ENCODE measurements at regions not wholly inside any gene's neighbourhood (a gene's known extent, or its start where the extent isn't known, plus 50 kb on each side); places are given as distances from the start of the nearest gene placed in this dataset.
"Not testable (repeated sequence)": the region's sequence is repeated elsewhere in the genome, so short reads cannot be mapped to it uniquely, and the experiment has no call there.

DNA sequence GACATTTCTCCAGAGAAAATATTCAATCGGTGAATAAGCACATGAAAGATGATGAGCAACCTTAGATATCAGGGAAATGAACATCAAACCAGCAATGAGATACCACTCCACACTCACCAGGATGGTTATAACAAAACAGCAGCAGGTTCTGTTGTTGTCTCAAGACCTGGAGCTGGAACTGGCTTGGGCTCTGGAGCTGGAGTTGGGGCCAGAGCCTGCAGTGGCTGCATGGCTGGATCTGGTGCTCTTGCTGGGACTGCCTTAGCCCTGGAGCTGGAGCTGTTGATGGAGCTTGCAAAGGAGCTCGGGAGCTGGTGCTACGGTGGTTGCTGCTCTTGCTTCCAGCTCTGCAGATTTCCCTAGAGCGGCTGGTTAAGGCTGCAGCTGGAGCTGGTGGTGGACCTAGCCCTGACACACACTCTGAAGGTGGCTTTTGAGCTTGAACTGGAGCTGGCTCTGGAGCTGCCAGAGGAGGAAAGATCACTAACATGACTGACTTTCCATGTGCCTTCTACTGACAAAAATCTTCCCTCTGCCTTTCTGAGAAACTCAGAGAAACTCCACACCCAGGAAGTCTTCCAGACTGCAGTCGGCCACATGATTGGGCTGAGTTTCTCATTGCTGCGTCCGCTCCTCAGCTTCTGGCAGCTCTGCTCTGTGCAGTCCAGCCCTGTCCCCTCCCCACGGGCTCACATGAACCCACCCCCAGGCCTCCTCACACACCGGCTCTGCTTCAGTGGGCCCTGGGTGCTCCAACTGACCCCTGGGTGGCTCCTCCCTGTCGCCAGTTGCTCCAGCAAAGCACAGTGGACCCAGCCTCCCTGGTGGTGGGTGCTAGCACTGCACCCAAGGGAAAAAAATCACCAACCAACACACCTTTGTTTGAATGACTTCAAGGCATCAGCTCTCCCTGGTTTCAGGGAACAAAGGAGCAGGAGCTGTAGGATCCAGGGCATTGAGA lies 139.1 kb upstream of the FMN2 start:
- no peak for DNase-seq

DNA sequence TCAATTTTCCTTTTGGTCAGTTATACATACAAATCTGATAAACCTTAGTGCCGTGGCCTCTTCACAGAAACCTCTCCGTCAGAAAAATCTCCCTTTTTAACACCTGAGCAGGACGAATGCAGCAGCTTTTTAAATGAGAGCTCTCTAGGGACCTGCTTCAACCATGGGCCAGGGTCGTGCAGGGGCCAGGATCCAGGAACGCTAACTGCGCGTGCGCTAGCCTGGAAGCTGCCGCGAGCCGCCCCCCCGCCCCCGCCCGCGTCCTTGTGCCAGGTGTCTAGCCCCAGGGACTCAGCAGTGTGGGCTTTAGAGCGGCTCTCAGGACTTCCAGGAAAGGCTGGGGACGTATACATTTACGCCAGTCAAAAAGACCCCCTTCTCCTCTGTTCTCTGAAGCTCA lies 136.8 kb upstream of the FMN2 start:
- DNase-seq: no peak

DNA sequence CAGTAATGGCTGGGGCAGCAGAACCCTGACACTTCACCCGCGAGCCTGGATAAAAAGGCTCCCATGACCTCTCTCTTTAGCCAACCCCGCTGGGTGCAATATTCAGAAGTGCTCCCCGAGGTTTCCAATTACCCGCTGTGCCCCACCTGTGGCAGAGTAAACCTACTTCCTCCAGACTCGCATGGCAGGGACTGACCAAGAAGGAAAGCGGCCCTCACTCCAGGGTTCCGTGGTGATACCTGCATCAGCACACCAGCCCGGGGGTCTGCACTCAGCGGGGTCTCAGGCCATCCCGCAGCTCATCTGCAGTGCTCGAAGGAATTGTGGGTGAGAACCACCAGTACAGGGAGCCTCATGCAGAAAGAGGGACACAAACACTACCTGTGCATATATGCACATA lies 136.3 kb upstream of the FMN2 start:
- no peak for DNase-seq

DNA sequence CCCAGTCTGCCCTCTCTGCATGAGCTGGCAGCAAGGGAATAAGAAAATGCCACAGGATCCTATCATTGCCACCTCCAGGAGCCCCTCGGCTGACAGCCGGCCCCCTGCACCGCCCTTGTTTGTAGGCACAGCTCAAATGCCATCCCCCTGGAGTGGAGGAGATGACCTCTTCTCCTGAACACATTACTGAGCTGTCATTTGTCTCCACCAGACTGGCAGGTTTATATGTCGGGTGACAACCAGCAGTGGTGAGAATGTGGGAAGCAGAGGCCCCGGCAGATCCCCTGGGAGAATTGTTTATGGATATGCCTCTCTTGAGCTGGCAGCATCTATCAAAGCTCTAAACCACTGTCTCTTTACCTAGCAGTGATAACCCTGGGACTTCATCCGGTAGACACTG lies 135.4 kb upstream of the FMN2 start:
- no peak for DNase-seq

- DNase-seq: no peak
Observed at GRCh38 chr1:239958063-239958462, 133.6 kb upstream of the FMN2 start.

DNA sequence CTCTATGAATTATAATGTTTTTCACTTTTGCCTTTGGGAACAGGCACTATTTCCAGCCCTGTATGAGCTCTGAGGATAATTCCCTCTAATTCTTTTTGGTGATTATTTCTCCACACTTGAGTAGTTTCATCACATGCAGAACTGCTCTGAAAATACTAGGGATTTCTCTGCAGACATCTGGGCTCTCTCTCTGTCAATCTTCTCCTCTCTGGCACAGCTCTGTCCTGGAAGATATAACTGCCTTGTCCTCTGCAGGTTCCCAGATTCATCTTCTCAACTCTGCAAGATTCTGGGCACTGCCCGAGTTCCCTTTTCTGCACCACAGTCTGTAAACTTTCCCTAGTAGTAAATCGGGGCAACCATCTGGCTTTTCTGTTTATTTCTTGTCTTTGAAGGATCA lies 131.3 kb upstream of the FMN2 start:
- no peak for DNase-seq

DNA sequence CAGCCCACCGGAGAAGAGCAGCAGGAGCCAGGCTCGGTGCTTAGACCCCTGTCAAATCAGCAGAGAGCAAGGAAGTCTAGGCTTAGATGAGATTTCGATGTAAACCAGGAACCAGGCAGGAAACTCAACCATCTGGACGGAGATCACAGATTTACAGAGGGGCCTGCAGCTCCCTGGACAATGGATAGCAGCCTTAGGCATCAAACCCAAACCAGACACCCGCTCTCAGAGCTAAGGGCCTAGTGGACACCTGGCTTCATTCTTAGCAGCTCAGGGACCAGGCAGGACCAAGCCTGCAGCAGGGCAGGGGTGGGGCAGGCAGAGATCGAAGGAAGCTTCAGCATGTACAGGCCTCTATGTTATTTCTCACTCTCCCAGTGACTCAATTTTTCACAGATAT lies 127.8 kb upstream of the FMN2 start:
- no peak for DNase-seq

DNA sequence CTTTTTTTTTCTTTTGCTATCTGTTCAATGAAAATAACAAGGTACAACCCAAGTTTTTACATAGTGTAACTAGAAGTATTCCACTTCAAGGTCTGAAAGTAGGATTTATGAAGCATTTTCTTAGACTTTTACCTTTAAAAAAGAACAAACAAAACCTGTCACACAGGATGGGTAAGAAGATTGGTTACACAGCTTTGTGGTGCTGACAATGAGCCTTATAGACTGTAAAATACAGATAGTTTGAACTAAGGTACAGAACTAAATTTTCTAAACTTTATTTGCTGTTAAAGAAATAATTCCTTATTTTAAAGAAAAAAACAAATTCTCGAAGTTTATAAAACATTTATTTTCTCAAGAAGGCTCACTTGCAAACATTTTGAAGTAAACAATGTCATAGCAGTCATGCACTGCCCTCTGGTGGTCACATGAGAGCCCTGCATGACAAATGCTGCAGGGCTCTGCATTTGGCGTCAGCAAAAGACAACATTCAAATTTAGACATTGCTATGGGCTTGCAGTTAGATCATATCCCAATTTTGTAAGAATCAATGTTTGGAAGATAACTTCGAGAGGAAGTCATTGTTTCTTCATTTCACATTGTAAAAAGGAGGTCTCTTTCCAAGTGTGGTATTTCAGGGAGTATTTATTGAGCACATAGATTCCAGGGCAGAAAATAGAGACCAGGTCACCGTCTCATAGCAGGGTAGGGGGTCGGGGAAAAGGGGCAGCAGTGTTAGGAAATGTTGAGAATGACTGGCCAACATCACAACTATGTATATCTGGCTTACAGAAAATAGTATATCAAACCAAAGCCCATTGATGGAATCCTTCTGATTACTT lies 115.3 kb upstream of the FMN2 start:
- no peak for DNase-seq

DNA sequence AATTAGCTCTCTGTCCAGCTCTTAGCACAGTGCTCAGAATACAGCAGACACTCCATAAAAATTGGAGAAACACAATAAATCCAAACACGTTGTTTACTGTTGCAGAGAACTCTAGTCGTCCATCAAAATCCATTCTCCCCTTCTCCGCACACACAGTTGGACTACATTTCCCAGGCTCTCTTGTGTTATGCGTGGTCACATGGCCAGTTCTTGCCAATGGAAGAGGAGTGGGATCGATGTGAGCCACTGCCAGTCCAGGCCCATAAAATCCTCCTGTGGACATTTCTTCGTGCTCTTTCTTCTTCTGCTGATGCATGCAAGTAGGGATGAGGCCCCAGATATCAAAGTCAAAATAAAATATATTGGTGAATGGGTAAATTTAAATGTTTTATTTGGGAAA lies 114.3 kb upstream of the FMN2 start:
- DNase-seq: no peak

DNA sequence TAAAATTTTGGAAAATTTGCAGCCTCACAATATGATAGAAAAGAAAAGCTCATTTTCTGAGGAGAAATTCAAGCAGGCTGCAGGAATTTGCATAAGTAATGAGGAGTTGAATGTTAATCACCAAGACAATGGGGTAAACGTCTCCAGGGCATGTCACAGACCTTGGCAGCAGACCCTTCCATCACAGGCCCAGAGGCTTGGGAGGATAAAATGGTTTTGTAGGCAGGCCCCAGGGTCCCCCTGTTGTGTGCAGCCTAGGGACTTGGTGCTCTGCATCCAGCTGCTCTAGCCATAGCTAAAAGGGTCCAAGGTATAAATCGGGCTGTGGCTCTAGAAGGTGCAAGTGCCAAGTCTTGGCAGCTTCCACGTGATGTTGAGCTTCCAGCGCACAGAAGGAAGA lies 112.2 kb upstream of the FMN2 start:
- no peak for DNase-seq

DNA sequence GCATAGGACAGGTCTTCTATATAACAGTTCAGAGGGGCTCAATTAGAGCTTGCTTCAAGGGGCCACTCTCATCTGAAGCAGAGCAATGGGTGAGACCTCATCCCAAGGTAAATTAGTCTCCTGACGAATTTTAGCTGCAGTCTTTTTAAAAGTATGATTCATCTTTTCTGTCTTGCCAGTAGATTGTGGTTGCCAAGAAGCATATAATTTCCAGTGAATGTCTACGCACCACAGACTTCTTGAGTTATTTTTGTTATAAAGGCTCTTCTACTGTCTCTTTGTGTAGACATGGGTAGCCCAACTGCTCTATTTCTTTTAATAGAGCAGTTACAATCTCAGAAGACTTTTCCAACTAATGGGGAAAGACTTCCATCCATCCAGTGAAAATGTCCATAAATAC lies 108.9 kb upstream of the FMN2 start:
- no peak for DNase-seq

- DNase-seq: no peak
Observed at GRCh38 chr1:239985044-239985443, 106.6 kb upstream of the FMN2 start.

DNA sequence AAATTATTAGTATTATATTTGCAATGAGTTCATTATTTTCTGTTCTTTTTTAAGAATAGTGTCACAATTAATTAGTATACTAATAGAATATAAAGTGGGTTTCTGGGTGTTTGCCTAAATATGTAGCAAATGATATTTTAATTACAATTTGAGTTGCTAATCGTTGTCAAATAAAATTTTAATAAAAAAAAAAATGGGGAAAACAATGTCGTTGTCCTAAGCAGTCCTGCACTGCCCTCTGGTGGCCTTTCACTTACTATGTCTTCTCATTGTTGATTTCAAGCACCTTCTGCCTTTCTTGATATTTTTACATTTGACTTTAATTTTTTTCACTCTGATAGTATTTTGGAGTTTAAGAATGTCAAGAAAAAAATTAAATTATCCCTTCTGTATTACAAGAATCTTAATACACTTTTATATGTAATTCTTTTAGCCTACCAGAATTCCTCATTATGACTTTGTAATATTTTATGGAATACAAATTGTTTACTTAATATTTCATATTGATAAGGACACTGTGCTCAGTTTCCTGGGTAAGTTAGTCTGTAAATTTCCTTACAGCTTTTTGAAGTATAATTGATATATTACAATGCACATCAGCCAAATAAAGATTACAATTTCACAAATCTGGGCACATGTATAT lies 104.5 kb upstream of the FMN2 start:
- DNase-seq: no peak

DNA sequence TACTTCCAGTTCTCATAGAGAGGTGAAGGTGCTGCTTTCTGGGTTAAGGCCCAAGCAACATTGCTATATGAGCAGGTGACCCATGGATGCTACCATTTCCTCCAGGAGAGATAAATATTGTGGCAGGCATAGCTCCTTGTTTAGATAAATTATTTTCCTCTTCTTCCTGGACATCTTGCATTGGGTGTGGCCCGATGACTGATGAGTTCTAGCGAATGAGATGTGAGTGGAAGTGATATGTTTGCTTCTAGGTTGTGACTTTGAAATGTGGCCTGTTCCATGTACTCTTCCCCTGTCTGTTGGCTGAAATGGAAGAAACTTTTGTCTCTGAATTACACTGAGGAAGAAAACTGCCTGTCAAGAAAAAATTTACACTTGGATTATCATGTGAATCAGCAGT lies 101.7 kb upstream of the FMN2 start:
- no peak for DNase-seq

- not testable (repeated sequence) for DNase-seq
Observed at GRCh38 chr1:239992566-239992965, 99.1 kb upstream of the FMN2 start.

- DNase-seq: no peak
Observed at GRCh38 chr1:239993366-239993765, 98.3 kb upstream of the FMN2 start.

DNA sequence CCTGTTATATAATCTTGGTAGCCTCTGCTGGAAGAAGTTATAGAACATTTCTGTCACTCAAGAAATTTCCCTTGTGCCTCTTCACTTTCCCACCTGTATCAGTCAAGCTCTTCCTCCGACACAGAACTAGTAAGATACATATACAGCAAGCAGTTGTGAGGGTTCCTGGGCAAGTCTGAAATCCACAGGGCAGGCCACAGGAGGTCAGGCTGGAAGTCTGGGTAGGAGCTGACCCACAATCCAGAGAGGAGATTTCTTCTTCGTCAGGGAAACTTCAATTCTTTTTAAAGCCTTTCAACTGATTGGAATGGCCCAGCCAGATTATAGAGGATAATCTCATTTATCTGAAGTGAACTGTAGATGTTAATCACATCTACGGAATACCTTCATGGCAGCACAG lies 96.4 kb upstream of the FMN2 start:
- DNase-seq: no peak

- no peak for DNase-seq
Observed at GRCh38 chr1:239997160-239997514, 94.5 kb upstream of the FMN2 start.

GRCh38 chr1:239997515-239998311 lies 94.0 kb upstream of the FMN2 start:
- no peak for DNase-seq

DNA sequence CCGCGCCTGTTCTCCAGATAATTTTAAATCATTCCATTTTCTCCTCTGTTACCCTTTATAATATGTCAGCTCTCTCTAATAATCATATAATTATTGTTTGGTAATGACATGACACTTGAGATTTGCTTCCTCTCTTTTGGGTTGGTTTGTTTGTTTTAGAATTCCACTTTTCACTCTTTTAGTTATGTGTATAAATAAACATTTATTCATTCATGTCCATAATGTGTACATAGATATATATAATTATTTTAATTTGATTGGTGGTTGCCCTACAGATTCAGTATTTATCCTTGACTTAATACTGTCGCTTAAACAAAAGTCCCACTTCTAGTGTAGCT lies 93.4 kb upstream of the FMN2 start:
- no peak for DNase-seq

GRCh38 chr1:239999170-239999569 lies 92.5 kb upstream of the FMN2 start:
- DNase-seq: no peak

DNA sequence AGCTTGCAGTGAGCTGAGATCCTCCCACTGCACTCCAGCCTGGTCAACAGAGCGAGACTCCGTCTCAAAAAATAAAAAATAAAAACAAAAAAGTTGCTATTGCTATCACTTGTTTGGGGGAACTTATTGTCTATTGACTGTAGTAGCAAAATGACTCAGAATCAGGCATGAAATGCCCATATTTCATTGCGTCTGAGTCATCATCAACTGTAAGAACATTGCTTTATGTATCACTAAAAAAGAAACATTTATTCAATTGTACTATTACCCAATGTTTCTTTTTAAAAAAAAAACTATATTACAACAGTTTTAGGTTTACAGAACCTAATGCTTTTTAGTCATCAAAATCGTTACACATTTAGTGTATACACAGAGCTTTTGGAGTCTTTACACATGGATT lies 91.0 kb upstream of the FMN2 start:
- DNase-seq: no peak

GRCh38 chr1:240001177-240001740 lies 90.4 kb upstream of the FMN2 start:
- no peak for DNase-seq
